Trophoblast cell (in vitro differentiated cells and primary cell): ENCODE measurements at regions not wholly inside any gene's neighbourhood (a gene's known extent, or its start where the extent isn't known, plus 50 kb on each side); places are given as distances from the start of the nearest gene placed in this dataset.
"Not testable (repeated sequence)": the region's sequence is repeated elsewhere in the genome, so short reads cannot be mapped to it uniquely, and the experiment has no call there.

Source experiments
- DNase-seq, 2 donors: peaks; one replicate each; pipeline ENCODE4 v3.0.0-alpha.2; 2016
- H2AFZ ChIP-seq: 2 replicates; pipeline ENCODE4 v1.6.1; 2013; ENCODE audit warnings: low read length, moderate library complexity, mild to moderate bottlenecking; ENCODE audit not compliant: insufficient read depth, poor library complexity
- H2AK5ac ChIP-seq: 2 replicates; pipeline ENCODE4 v1.6.1; 2013; ENCODE audit warnings: mild to moderate bottlenecking, low read length
- H2BK120ac ChIP-seq: 2 replicates; pipeline ENCODE4 v1.6.1; 2013; ENCODE audit warnings: low read length, mild to moderate bottlenecking, moderate library complexity; ENCODE audit not compliant: insufficient read depth, poor library complexity
- H2BK12ac ChIP-seq: 2 replicates; pipeline ENCODE4 v1.6.1; 2013; ENCODE audit warnings: mild to moderate bottlenecking, low read length, moderate library complexity
- H2BK5ac ChIP-seq: 2 replicates; pipeline ENCODE4 v1.6.1; 2013; ENCODE audit warnings: low read length, low read depth, moderate library complexity, mild to moderate bottlenecking; ENCODE audit not compliant: poor library complexity
- H3K14ac ChIP-seq: 2 replicates; pipeline ENCODE4 v1.6.1; 2013; ENCODE audit warnings: mild to moderate bottlenecking, low read length
- H3K18ac ChIP-seq: 2 replicates; pipeline ENCODE4 v1.6.1; 2013; ENCODE audit warnings: mild to moderate bottlenecking, low read length
- H3K23ac ChIP-seq: 2 replicates; pipeline ENCODE4 v1.6.1; 2013; ENCODE audit warnings: low read length
- H3K27ac ChIP-seq: 2 replicates; pipeline ENCODE4 v1.5.1; 2013; ENCODE audit warnings: low read depth, mild to moderate bottlenecking, inconsistent platforms, low read length, moderate library complexity
- H3K27me3 ChIP-seq: 2 replicates; pipeline ENCODE4 v1.6.1; 2013; ENCODE audit warnings: inconsistent platforms, mild to moderate bottlenecking, low read length, moderate library complexity; ENCODE audit not compliant: insufficient read depth
- H3K36me3 ChIP-seq, 2 experiments: 1 replicate in 1 of 2; 2 replicates in 1 of 2; pipeline ENCODE4 v1.6.1; 2013; ENCODE audit warnings: low read length in 2 of 2, mild to moderate bottlenecking in 2 of 2, moderate library complexity in 1 of 2; ENCODE audit not compliant: insufficient read depth in 2 of 2, control insufficient read depth in 1 of 2
- H3K4ac ChIP-seq: 2 replicates; pipeline ENCODE4 v1.6.1; 2013; ENCODE audit warnings: low read depth, mild to moderate bottlenecking, low read length, moderate library complexity
- H3K4me1 ChIP-seq, 2 experiments: 1 replicate in 1 of 2; 2 replicates in 1 of 2; pipeline ENCODE4 v1.6.1; 2013; ENCODE audit warnings: low read length in 2 of 2, mild to moderate bottlenecking in 2 of 2, moderate library complexity in 1 of 2; ENCODE audit not compliant: insufficient read depth in 2 of 2, control insufficient read depth in 1 of 2
- H3K4me2 ChIP-seq: 2 replicates; pipeline ENCODE4 v1.6.1; 2013; ENCODE audit warnings: inconsistent platforms, mild to moderate bottlenecking, low read length, moderate library complexity
- H3K4me3 ChIP-seq: 2 replicates; pipeline ENCODE4 v1.5.1; 2013; ENCODE audit warnings: mild to moderate bottlenecking, low read depth, low read length, inconsistent platforms
- H3K79me1 ChIP-seq: one replicate; pipeline ENCODE4 v1.6.1; 2013; ENCODE audit warnings: low read length
- H3K79me2 ChIP-seq: 2 replicates; pipeline ENCODE4 v1.6.1; 2013; ENCODE audit warnings: low read length, mild to moderate bottlenecking; ENCODE audit not compliant: control insufficient read depth, insufficient read depth, poor library complexity
- H3K9ac ChIP-seq: 2 replicates; pipeline ENCODE4 v1.6.1; 2013; ENCODE audit warnings: mild to moderate bottlenecking, low read length
- H3K9me3 ChIP-seq: 2 replicates; pipeline ENCODE4 v1.6.1; 2013; ENCODE audit warnings: low read depth, mild to moderate bottlenecking, control low read depth, inconsistent platforms, low read length; ENCODE audit not compliant: insufficient read depth
- H4K12ac ChIP-seq: 2 replicates; pipeline ENCODE4 v1.6.1; 2013; ENCODE audit warnings: low read depth, mild to moderate bottlenecking, low read length, moderate library complexity
- H4K8ac ChIP-seq: 2 replicates; pipeline ENCODE4 v1.6.1; 2013; ENCODE audit warnings: low read depth, mild to moderate bottlenecking, low read length, moderate library complexity
- H4K91ac ChIP-seq: one replicate; pipeline ENCODE4 v1.6.1; 2013; ENCODE audit warnings: low read depth, mild to moderate bottlenecking, low read length, moderate library complexity
- WGBS: extraction: QIAGEN DNeasy Blood & Tissue Kit; methylation state at CpG from one replicate; pipeline ENCODE4 v1.1.7; 2013; ENCODE audit warnings: missing lambda C conversion rate; ENCODE audit not compliant: insufficient read length, insufficient coverage; ENCODE audit errors: extremely low coverage; 5-methylcytosine and 5-hydroxymethylcytosine counted together

GRCh38 chr10:44249933-44250332 is 135.0 kb downstream of the CXCL12 start:
- not testable (repeated sequence) for H3K9me3 ChIP-seq, H3K79me2 ChIP-seq, H3K79me1 ChIP-seq, H2BK120ac ChIP-seq, H3K18ac ChIP-seq, H2BK5ac ChIP-seq, H2BK12ac ChIP-seq, H3K9ac ChIP-seq, H3K23ac ChIP-seq, H3K4me2 ChIP-seq, H3K27ac ChIP-seq, H3K27me3 ChIP-seq, H3K14ac ChIP-seq, H4K8ac ChIP-seq, H4K12ac ChIP-seq, H3K4me3 ChIP-seq, H3K4me1 ChIP-seq, H2AK5ac ChIP-seq, DNase-seq, H3K36me3 ChIP-seq, H3K4ac ChIP-seq
- peak overlapping the region; percentile 30 for H2AFZ ChIP-seq
- WGBS, result no CpG with 5 or more reads among the region's 7 CpGs
- peak overlapping the region; percentile 25 for H4K91ac ChIP-seq

GRCh38 chr10:44249490-44249889 is 135.4 kb downstream of the CXCL12 start:
- DNase-seq, result no peak
- H4K8ac ChIP-seq, result no peak overlapping the region

GRCh38 chr10:44246700-44247099 is 138.2 kb downstream of the CXCL12 start:
- H2BK12ac ChIP-seq, H3K79me1 ChIP-seq, H4K8ac ChIP-seq, DNase-seq, H3K4ac ChIP-seq, H2BK5ac ChIP-seq, H3K4me2 ChIP-seq, H3K36me3 ChIP-seq, H4K91ac ChIP-seq, H3K23ac ChIP-seq, H3K27me3 ChIP-seq, H2AFZ ChIP-seq, H3K14ac ChIP-seq, H2AK5ac ChIP-seq, H3K18ac ChIP-seq, H3K9ac ChIP-seq, H3K9me3 ChIP-seq, H4K12ac ChIP-seq, H2BK120ac ChIP-seq, H3K79me2 ChIP-seq, H3K27ac ChIP-seq, H3K4me1 ChIP-seq, H3K4me3 ChIP-seq: not testable (repeated sequence)

More at GRCh38 chr10:44249490-44249889, 135.4 kb downstream of the CXCL12 start:
- Histone ChIP-seq H3K4me2 (no peak overlapping the region), H3K23ac (no peak overlapping the region), H3K79me1 (peaks cover 3% of the 10 kb centered on the region), H3K4ac (no peak overlapping the region), H2BK5ac (no peak overlapping the region), H3K4me1 (no peaks in the 10 kb centered on the region), H3K4me3 (no peak overlapping the region), H2BK120ac (no peak overlapping the region), H4K91ac (peak overlapping the region; percentile 25), H3K14ac (no peak overlapping the region), H3K27ac (no peak overlapping the region), H3K27me3 (no peaks in the 10 kb centered on the region), H3K79me2 (no peaks in the 10 kb centered on the region), H2AK5ac (no peak overlapping the region), H3K9ac (no peak overlapping the region), H3K36me3 (no peaks in the 10 kb centered on the region), H2BK12ac (no peak overlapping the region), H3K9me3 (no peaks in the 10 kb centered on the region), H2AFZ (peak overlapping the region; percentile 30), H4K12ac (no peak overlapping the region), H3K18ac (no peak overlapping the region)
- WGBS, result no CpG with 5 or more reads among the region's 11 CpGs

GRCh38 chr10:44246287-44246686 is 138.6 kb downstream of the CXCL12 start:
- H2AFZ ChIP-seq, H2AK5ac ChIP-seq, H3K23ac ChIP-seq, H3K36me3 ChIP-seq, H3K4me2 ChIP-seq, H3K4me3 ChIP-seq, H3K79me2 ChIP-seq, H3K27ac ChIP-seq, H4K91ac ChIP-seq, H2BK120ac ChIP-seq, H3K4me1 ChIP-seq, H3K14ac ChIP-seq, H4K8ac ChIP-seq, H3K27me3 ChIP-seq, H3K4ac ChIP-seq, H3K9me3 ChIP-seq, H2BK5ac ChIP-seq, DNase-seq, H4K12ac ChIP-seq, H3K9ac ChIP-seq, H3K79me1 ChIP-seq, H2BK12ac ChIP-seq, H3K18ac ChIP-seq: not testable (repeated sequence)
- no CpG with 5 or more reads among the region's 2 CpGs for WGBS

GRCh38 chr10:44245601-44245938 is 139.3 kb downstream of the CXCL12 start:
- Histone ChIP-seq H3K4me1 (no peaks in the 10 kb centered on the region), H3K23ac (no peak overlapping the region), H2AFZ (no peak overlapping the region), H3K79me2 (no peaks in the 10 kb centered on the region), H3K4me2 (no peak overlapping the region), H3K36me3 (no peaks in the 10 kb centered on the region), H4K91ac (no peak overlapping the region), H3K4ac (no peak overlapping the region), H2BK120ac (no peak overlapping the region), H2BK12ac (no peak overlapping the region), H3K79me1 (no peaks in the 10 kb centered on the region), H3K9ac (no peak overlapping the region), H3K14ac (no peak overlapping the region), H3K27me3 (no peaks in the 10 kb centered on the region), H3K18ac (no peak overlapping the region), H4K12ac (no peak overlapping the region), H3K27ac (no peak overlapping the region), H3K9me3 (no peaks in the 10 kb centered on the region), H3K4me3 (no peak overlapping the region), H4K8ac (no peak overlapping the region), H2AK5ac (no peak overlapping the region), H2BK5ac (no peak overlapping the region)
- peak; percentile 57 to 96 for DNase-seq
- no CpG with 5 or more reads among the region's 1 CpG for WGBS
